SU-DHL-6 (cell line): ENCODE measurements at regions not wholly inside any gene's neighbourhood (a gene's known extent, or its start where the extent isn't known, plus 50 kb on each side); places are given as distances from the start of the nearest gene placed in this dataset.
"Not testable (repeated sequence)": the region's sequence is repeated elsewhere in the genome, so short reads cannot be mapped to it uniquely, and the experiment has no call there.

Experiments
- EZH2phosphoT487 ChIP-seq: fragments of 200-600 bp; sonication (generic), shearing (Covaris generic); conservative IDR thresholded peaks from 2 replicates; pipeline ENCODE4 v1.6.1; 2018; ENCODE audit warnings: mild to moderate bottlenecking, antibody characterized with exemption, low read length, moderate library complexity, mixed read lengths
- TF ChIP-seq, protein P1 (sequence below): fragments of 200-600 bp; sonication (generic); IDR thresholded peaks from one replicate; pipeline ENCODE4 v1.5.1; 2017; ENCODE audit warnings: antibody characterized with exemption, mild to moderate bottlenecking, low read length, moderate library complexity; ENCODE audit not compliant: insufficient read depth, poor library complexity, severe bottlenecking

- TF ChIP-seq, protein P1, sequence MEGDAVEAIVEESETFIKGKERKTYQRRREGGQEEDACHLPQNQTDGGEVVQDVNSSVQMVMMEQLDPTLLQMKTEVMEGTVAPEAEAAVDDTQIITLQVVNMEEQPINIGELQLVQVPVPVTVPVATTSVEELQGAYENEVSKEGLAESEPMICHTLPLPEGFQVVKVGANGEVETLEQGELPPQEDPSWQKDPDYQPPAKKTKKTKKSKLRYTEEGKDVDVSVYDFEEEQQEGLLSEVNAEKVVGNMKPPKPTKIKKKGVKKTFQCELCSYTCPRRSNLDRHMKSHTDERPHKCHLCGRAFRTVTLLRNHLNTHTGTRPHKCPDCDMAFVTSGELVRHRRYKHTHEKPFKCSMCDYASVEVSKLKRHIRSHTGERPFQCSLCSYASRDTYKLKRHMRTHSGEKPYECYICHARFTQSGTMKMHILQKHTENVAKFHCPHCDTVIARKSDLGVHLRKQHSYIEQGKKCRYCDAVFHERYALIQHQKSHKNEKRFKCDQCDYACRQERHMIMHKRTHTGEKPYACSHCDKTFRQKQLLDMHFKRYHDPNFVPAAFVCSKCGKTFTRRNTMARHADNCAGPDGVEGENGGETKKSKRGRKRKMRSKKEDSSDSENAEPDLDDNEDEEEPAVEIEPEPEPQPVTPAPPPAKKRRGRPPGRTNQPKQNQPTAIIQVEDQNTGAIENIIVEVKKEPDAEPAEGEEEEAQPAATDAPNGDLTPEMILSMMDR: not testable (repeated sequence)
- TF ChIP-seq EZH2phosphoT487: not testable (repeated sequence)
Observed at GRCh38 chr1:30097851-30098250, 625.5 kb downstream of the MATN1 start.
